ENCODE measurements at regions not wholly inside any gene's neighbourhood (a gene's known extent, or its start where the extent isn't known, plus 50 kb on each side); places are given as distances from the start of the nearest gene placed in this dataset.

DNA sequence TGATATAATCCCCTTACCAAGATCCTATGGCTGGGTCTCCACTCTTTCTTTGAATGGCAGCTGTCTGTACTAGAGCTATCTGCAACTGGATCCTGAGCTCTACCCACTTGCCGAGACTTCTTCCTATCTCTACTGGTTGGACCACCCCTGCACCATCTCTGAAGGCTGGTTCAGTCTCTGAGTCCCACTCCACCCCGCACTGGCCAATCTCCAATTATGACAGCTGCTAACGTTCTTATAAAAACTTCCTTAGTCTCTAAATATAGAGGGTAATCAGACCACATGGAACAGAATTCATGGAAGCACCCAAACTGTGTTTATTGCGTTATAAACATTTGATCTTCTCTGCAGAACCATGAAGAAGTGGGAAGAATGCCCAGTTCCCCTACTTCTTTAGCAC lies 186.6 kb upstream of the EEA1 start:
- no peak overlapping the region for H3K4me3 ChIP-seq
- intact Hi-C loops (cut with DNase I): no loop called here
- H3K4me1 ChIP-seq (replicated peaks): no peaks in the 10 kb centered on the region
- 26% methylated on average over 4 of the region's 4 CpGs for WGBS
- no peak for TF ChIP-seq POLR2A (IDR thresholded peaks at IDR 0.05)
- no peak for TF ChIP-seq POLR2AphosphoS5 (IDR thresholded peaks at IDR 0.05)
- TF ChIP-seq, protein P1, sequence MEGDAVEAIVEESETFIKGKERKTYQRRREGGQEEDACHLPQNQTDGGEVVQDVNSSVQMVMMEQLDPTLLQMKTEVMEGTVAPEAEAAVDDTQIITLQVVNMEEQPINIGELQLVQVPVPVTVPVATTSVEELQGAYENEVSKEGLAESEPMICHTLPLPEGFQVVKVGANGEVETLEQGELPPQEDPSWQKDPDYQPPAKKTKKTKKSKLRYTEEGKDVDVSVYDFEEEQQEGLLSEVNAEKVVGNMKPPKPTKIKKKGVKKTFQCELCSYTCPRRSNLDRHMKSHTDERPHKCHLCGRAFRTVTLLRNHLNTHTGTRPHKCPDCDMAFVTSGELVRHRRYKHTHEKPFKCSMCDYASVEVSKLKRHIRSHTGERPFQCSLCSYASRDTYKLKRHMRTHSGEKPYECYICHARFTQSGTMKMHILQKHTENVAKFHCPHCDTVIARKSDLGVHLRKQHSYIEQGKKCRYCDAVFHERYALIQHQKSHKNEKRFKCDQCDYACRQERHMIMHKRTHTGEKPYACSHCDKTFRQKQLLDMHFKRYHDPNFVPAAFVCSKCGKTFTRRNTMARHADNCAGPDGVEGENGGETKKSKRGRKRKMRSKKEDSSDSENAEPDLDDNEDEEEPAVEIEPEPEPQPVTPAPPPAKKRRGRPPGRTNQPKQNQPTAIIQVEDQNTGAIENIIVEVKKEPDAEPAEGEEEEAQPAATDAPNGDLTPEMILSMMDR (IDR thresholded peaks at IDR 0.05): no peak
- H3K27ac ChIP-seq: peak overlapping the region in 1 of 2 donors; percentile 41
- no peak for DNase-seq (ENCODE audit: low spot score)
- H3K9me3 ChIP-seq: no peaks in the 10 kb centered on the region
- no peaks in the 10 kb centered on the region for H3K27me3 ChIP-seq (replicated peaks; ENCODE audit: insufficient read depth)
- no peaks in the 10 kb centered on the region for H3K36me3 ChIP-seq

DNA sequence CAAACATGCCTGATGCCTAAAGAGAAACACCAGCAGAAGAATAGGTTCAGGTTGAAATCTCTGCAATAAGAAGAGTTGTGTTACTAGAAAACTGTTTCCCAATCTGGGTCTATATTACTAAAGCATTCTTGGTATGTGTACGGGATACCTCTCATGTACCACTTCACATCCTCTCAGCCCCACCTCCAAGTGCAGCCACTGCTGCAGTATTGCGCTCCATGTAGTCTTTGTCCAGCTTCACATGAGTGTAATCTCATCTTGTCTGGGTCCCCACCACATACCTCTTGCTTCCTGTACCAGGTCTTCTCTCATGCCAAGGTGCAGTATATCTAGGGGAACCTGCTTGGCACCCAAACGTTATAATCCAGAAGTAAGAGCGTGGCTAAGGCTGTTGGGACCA lies 187.5 kb upstream of the EEA1 start:
- no peak for DNase-seq (ENCODE audit: low spot score)
- TF ChIP-seq POLR2A (IDR thresholded peaks at IDR 0.05) (no peak), POLR2AphosphoS5 (IDR thresholded peaks at IDR 0.05) (no peak)
- TF ChIP-seq, protein P1 (IDR thresholded peaks at IDR 0.05): no peak
- intact Hi-C loops (cut with DNase I): no loop called here
- Histone ChIP-seq H3K9me3 (no peaks in the 10 kb centered on the region), H3K27ac (no peak overlapping the region), H3K36me3 (no peaks in the 10 kb centered on the region), H3K27me3 (replicated peaks; ENCODE audit: insufficient read depth) (no peaks in the 10 kb centered on the region), H3K4me1 (replicated peaks) (no peaks in the 10 kb centered on the region), H3K4me3 (no peak overlapping the region)
- 94% methylated on average over 4 of the region's 4 CpGs for WGBS

DNA sequence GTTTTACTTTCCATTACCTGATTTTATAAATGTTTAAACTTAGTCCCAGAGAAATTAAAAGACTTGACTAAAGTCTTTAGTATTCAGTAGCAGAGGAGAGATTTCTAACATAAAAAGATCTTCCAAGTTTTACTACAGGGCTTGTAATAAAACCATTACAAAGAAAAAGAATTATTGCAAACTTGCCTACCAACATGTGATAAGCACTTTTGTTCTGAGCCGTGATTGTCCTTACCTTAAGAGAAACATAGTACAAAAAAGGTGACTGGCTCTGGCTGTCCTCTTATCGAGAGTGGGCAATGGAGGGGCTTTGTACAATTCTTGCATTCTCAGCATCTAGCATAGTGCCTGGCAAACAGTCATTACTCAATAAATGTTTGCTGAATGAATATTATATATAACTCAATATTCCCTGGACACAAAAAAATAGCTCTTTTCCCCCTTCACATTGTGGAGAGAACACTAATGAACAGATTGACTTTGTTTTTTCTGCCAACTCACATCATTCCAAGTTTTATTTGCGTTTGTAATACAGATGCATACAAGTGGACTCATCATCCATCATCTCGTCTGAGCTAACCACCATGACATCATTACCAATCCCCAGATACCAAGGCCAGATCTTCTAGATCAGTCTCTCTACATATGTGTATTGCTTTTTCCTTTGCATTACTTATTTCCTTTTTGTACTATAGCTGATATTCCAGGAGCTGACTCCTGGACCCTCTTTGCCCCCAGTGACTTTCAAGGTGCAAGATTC lies 192.8 kb upstream of the EEA1 start:
- Histone ChIP-seq H3K4me1 (replicated peaks) (no peaks in the 10 kb centered on the region), H3K4me3 (no peak overlapping the region), H3K9me3 (no peaks in the 10 kb centered on the region), H3K27me3 (replicated peaks; ENCODE audit: insufficient read depth) (no peaks in the 10 kb centered on the region), H3K27ac (peak overlapping the region in 1 of 2 donors; percentile 38), H3K36me3 (no peaks in the 10 kb centered on the region)
- intact Hi-C loops (cut with DNase I): no loop called here
- 42% methylated on average over 4 of the region's 4 CpGs for WGBS
- no peak for TF ChIP-seq POLR2A (IDR thresholded peaks at IDR 0.05)
- TF ChIP-seq POLR2AphosphoS5 (IDR thresholded peaks at IDR 0.05): no peak
- TF ChIP-seq, protein P1 (IDR thresholded peaks at IDR 0.05): no peak
- DNase-seq (ENCODE audit: low spot score): no peak

DNA sequence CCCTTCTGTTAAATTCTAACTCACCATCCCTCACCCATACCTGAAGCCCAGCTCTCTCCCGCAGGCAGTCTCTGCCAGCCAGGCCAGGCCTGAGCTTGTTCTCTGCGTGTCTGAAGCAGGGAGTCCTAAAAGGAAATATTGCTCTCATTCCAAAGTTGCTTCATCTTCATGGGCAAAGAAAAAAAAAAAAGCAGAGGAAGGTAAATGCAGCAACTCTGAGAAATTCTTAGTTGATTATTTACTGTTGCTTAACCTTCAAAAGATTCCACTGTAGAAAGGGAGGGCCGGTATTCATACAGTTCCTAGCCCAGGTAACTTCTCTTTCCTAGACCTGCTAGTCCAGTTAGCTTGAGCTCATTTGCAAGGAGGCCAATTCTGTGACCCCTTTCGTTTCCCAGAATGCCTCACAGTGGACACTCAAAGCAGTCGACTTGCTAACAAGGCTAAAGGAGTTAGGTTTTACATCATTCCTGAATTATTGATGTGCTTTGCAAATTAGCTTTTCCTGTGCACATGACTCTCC lies 193.5 kb upstream of the EEA1 start:
- no peaks in the 10 kb centered on the region for H3K27me3 ChIP-seq (replicated peaks; ENCODE audit: insufficient read depth)
- H3K4me1 ChIP-seq (replicated peaks): no peaks in the 10 kb centered on the region
- peak; percentile 79 for DNase-seq (ENCODE audit: low spot score)
- H3K36me3 ChIP-seq: no peaks in the 10 kb centered on the region
- 30% methylated on average over 5 of the region's 5 CpGs for WGBS
- no peaks in the 10 kb centered on the region for H3K9me3 ChIP-seq
- no peak for TF ChIP-seq POLR2A (IDR thresholded peaks at IDR 0.05)
- peak; percentile 83 for TF ChIP-seq POLR2AphosphoS5 (IDR thresholded peaks at IDR 0.05)
- peak overlapping the region in 1 of 2 donors; percentile 38 for H3K27ac ChIP-seq
- H3K4me3 ChIP-seq: no peak overlapping the region
- intact Hi-C loops (cut with DNase I): no loop called here

DNA sequence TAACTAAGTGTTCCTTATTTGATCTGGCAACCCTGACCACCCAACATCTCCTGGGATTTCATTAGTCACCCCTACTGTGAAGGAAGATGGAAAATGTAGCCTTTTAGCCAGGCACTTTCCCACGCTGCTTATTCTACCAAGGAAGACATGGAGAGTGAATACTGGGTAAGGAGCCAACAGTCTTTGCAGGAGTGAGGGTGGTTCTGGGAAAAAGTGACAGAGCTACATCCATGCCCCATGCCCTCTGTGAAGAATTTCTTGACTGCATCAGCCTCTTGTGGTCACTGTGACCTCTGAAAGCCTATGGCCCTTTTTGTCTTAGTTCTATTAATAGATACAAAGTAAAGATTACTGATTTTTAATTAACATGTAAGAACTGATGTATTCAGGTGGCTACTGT lies 196.0 kb upstream of the EEA1 start:
- 95% methylated on average over 1 of the region's 1 CpG for WGBS
- intact Hi-C loops (cut with DNase I): loop anchor here (5.0 kb wide), 1 partner anchor 252 kb away; the partner anchor contains the start of gene NUDT4

More for the DNA sequence above, 196.0 kb upstream of the EEA1 start:
- H3K36me3 ChIP-seq: no peaks in the 10 kb centered on the region
- no peaks in the 10 kb centered on the region for H3K9me3 ChIP-seq
- no peaks in the 10 kb centered on the region for H3K27me3 ChIP-seq (replicated peaks; ENCODE audit: insufficient read depth)
- no peaks in the 10 kb centered on the region for H3K4me1 ChIP-seq (replicated peaks)
- H3K27ac ChIP-seq: no peak overlapping the region
- TF ChIP-seq POLR2AphosphoS5 (IDR thresholded peaks at IDR 0.05): no peak
- TF ChIP-seq POLR2A (IDR thresholded peaks at IDR 0.05): no peak
- TF ChIP-seq, protein P1 (IDR thresholded peaks at IDR 0.05): no peak
- no peak overlapping the region for H3K4me3 ChIP-seq
- DNase-seq (ENCODE audit: low spot score): no peak
